ENCODE measurements at regions not wholly inside any gene's neighbourhood (a gene's known extent, or its start where the extent isn't known, plus 50 kb on each side); places are given as distances from the start of the nearest gene placed in this dataset.

DNA sequence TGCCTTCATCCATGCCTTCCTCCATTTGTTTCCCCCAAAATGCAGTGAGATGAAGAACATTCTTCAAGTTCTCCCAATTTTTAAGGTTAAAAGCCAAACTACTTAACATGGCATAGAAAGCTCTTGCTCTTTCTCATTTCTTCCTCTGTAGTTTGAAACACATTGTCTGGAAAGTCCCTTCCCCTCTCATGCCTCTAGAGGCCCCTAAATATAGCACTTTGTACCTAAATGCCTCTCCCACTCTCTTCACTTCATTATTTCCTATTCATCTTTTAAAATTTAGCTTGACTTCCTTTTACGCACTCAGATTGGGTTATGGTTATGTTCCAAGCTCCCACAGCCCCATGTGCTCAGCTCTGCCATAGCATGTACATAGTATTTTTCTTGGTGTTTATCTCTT, 389.3 kb downstream of the HDGFL1 start:
- TF ChIP-seq, protein P1, sequence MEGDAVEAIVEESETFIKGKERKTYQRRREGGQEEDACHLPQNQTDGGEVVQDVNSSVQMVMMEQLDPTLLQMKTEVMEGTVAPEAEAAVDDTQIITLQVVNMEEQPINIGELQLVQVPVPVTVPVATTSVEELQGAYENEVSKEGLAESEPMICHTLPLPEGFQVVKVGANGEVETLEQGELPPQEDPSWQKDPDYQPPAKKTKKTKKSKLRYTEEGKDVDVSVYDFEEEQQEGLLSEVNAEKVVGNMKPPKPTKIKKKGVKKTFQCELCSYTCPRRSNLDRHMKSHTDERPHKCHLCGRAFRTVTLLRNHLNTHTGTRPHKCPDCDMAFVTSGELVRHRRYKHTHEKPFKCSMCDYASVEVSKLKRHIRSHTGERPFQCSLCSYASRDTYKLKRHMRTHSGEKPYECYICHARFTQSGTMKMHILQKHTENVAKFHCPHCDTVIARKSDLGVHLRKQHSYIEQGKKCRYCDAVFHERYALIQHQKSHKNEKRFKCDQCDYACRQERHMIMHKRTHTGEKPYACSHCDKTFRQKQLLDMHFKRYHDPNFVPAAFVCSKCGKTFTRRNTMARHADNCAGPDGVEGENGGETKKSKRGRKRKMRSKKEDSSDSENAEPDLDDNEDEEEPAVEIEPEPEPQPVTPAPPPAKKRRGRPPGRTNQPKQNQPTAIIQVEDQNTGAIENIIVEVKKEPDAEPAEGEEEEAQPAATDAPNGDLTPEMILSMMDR (conservative IDR thresholded peaks at IDR 0.05 in 1 of 2, IDR thresholded peaks at IDR 0.05 in 1 of 2; ENCODE audit: low read depth in 1 of 2, low read length in 2 of 2), result no peak
- TF ChIP-seq EZH2 (IDR thresholded peaks at IDR 0.05; ENCODE audit: low read length, missing control alignments), result no peak
